ENCODE measurements at regions not wholly inside any gene's neighbourhood (a gene's known extent, or its start where the extent isn't known, plus 50 kb on each side); places are given as distances from the start of the nearest gene placed in this dataset.

DNA sequence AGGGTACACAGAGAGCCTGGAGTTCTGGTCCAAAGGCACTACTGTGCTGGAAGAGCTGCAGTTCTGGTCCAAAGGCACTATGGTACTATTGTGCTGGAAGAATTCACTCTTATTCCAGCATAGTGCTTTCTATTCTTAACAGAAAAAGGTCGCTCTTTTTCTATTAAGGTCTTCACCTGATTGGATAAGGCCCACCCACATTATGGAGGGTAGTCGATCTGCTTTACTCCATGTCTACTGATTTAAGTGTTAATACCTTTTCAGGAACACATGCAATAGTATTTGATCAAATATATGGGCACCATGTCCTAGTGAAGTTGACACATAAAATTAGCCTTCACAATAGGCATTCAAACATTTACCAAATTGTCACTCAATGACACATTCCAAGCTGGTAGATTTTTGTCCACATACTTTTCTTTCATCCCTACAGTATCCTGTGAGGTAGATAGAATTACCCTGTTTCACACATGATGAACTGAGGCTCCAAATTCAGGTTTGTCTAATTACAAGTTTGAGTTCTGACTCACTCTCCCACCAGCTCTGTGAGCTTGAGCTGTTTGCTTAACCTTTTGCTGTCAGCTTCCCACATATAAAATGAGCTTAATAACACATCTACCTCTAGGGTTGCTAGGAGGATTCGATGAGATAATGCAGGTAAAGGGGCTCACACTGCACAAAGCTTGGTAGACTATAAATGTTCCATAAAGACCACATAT, 129.9 kb downstream of the AIPL1 start:
- intact Hi-C loops (cut with micrococcal nuclease): no loop called here
- Histone ChIP-seq H4K91ac (ENCODE audit: insufficient read depth, low read depth, low read length) (no peak overlapping the region), H4K8ac (ENCODE audit: low read depth in 2 of 2, low read length in 2 of 2) (no peak overlapping the region), H3K4me3 (ENCODE audit: insufficient read depth, low read depth, low read length) (no peak overlapping the region), H3K27me3 (ENCODE audit: control insufficient read depth, insufficient read depth, low read length) (no peaks in the 10 kb centered on the region), H3K23ac (ENCODE audit: low read depth, low read length) (no peak overlapping the region), H3K4me2 (ENCODE audit: low read depth, low read length) (no peak overlapping the region), H3K27ac (ENCODE audit: insufficient read depth, low read length) (no peak overlapping the region), H2AFZ (replicated peaks; ENCODE audit: low read length, poor library complexity) (no peak overlapping the region), H2BK15ac (ENCODE audit: low read depth, low read length) (no peak overlapping the region), H4K5ac (ENCODE audit: low read depth, low read length) (no peak overlapping the region), H2AK5ac (ENCODE audit: low read depth, low read length) (no peak overlapping the region), H3K4ac (ENCODE audit: low read depth, low read length) (no peak overlapping the region), H3K9me3 (ENCODE audit: control insufficient read depth, insufficient read depth, low read length) (peaks cover 4% of the 10 kb centered on the region), H2BK5ac (ENCODE audit: low read depth, low read length, poor library complexity, severe bottlenecking) (no peak overlapping the region), H3K36me3 (ENCODE audit: control insufficient read depth, insufficient read depth, low read length) (no peaks in the 10 kb centered on the region), H3K9me1 (ENCODE audit: insufficient read depth, low read length) (no peaks in the 10 kb centered on the region), H3K14ac (replicated peaks; ENCODE audit: low read depth, low read length) (no peak overlapping the region), H2BK20ac (ENCODE audit: low read depth, low read length) (no peak overlapping the region), H4K20me1 (ENCODE audit: insufficient read depth, low read length) (no peaks in the 10 kb centered on the region), H3K79me1 (ENCODE audit: low read depth in 1 of 2, low read length in 2 of 2) (no peaks in the 10 kb centered on the region), H3K56ac (ENCODE audit: extremely low read depth, insufficient read depth, low read length) (no peak overlapping the region), H2AK9ac (replicated peaks; ENCODE audit: low read depth, low read length, poor library complexity) (no peak overlapping the region), H2BK120ac (ENCODE audit: low read depth, low read length) (no peak overlapping the region), H3K18ac (ENCODE audit: low read depth, low read length) (no peak overlapping the region), H3K9ac (ENCODE audit: low read depth, low read length) (no peak overlapping the region), H3K4me1 (ENCODE audit: control insufficient read depth, insufficient read depth, low read length) (no peaks in the 10 kb centered on the region)
- ATAC-seq (ENCODE audit: low read depth) (no peak), DNase-seq (no peak)
- dilution Hi-C loops (cut with HindIII; ENCODE audit: low sequenced_read_pairs, unreplicated experiment): no loop called here
- TF ChIP-seq POLR2A (IDR thresholded peaks at IDR 0.05; ENCODE audit: low read depth, low read length): no peak
- ChIA-PET CTCF (no interaction called here), POLR2A (ENCODE audit: unreplicated experiment) (no interaction called here)
- BruUV-seq (replicated peaks): no TSS peak
- in situ Hi-C loops (cut with MboI; ENCODE audit: low sequenced_read_pairs): loop anchor here (25.0 kb wide), 1 partner anchor 93 kb away; no protein-coding TSS in a partner anchor
- WGBS, 2 experiments (ENCODE audit: extremely low coverage in 2 of 2, insufficient read length in 1 of 2): no CpG with 5 or more reads among the region's 3 CpGs

Data from IMR-90 (cell line).